Esophagus muscularis mucosa (tissue), 3 donors: ENCODE measurements at regions not wholly inside any gene's neighbourhood (a gene's known extent, or its start where the extent isn't known, plus 50 kb on each side); places are given as distances from the start of the nearest gene placed in this dataset.

Experiments
- POLR2A ChIP-seq: fragments of 450-650 bp; IDR thresholded peaks from one replicate; pipeline ENCODE4 v1.6.1; 2017; ENCODE audit warnings: antibody characterized with exemption, moderate library complexity, mild to moderate bottlenecking, low read depth
- POLR2AphosphoS5 ChIP-seq, 2 donors: sonication (generic); formaldehyde crosslinking; IDR thresholded peaks; one replicate each; pipeline ENCODE4 v1.6.1; 2017; ENCODE audit warnings: antibody characterized with exemption in 2 of 2
- TF ChIP-seq, protein P1 (sequence below), 3 experiments: fragments of 200-600 bp in 2 of 3; fragments of 450-650 bp in 1 of 3; sonication (generic) in 2 of 3; IDR thresholded peaks; one replicate each; pipeline ENCODE4 v1.5.1; 2017 to 2019; ENCODE audit warnings: antibody characterized with exemption in 3 of 3, mild to moderate bottlenecking in 2 of 3, moderate library complexity in 1 of 3

DNA sequence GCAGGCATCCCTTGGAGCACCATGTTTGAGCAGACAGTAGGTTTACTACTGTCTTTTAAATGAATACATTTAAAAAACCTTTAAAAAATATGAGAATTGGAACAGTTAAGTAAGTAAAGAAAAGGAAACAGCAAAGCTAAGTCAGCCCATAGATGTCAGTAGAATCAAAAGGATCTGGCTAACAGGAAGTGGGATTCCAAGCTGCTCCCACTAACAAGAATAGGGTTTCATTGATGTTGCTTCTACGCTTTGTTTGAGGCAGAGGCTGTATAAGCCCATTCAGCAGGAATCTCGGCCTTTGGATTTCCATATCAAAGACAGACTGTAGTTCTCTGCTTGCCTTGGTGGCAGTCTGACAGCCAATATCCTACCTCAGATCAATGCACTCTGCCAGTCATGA lies 122.9 kb upstream of the ELAC2 start:
- TF ChIP-seq, protein P1, sequence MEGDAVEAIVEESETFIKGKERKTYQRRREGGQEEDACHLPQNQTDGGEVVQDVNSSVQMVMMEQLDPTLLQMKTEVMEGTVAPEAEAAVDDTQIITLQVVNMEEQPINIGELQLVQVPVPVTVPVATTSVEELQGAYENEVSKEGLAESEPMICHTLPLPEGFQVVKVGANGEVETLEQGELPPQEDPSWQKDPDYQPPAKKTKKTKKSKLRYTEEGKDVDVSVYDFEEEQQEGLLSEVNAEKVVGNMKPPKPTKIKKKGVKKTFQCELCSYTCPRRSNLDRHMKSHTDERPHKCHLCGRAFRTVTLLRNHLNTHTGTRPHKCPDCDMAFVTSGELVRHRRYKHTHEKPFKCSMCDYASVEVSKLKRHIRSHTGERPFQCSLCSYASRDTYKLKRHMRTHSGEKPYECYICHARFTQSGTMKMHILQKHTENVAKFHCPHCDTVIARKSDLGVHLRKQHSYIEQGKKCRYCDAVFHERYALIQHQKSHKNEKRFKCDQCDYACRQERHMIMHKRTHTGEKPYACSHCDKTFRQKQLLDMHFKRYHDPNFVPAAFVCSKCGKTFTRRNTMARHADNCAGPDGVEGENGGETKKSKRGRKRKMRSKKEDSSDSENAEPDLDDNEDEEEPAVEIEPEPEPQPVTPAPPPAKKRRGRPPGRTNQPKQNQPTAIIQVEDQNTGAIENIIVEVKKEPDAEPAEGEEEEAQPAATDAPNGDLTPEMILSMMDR (IDR thresholded peaks at IDR 0.05): no peak
- TF ChIP-seq POLR2A (no peak), POLR2AphosphoS5 (IDR thresholded peaks at IDR 0.05) (no peak)
